A673 (cell line): ENCODE measurements at regions not wholly inside any gene's neighbourhood (a gene's known extent, or its start where the extent isn't known, plus 50 kb on each side); places are given as distances from the start of the nearest gene placed in this dataset.

ENCODE experiments used
- EZH2 ChIP-seq: fragments of 200-600 bp; sonication (generic); IDR thresholded peaks from 2 replicates; pipeline ENCODE4 v1.6.1; 2017; ENCODE audit warnings: borderline replicate concordance, low read depth, mild to moderate bottlenecking, mixed read lengths, antibody characterized with exemption, low read length; ENCODE audit not compliant: poor library complexity, severe bottlenecking
- TF ChIP-seq, protein P1 (sequence below): fragments of 300-800, 200-600 bp; sonication (generic); conservative IDR thresholded peaks from 2 replicates; pipeline ENCODE4 v1.5.1; 2017; ENCODE audit warnings: low read depth, mild to moderate bottlenecking, antibody characterized with exemption, low read length, moderate library complexity, mixed read lengths

DNA sequence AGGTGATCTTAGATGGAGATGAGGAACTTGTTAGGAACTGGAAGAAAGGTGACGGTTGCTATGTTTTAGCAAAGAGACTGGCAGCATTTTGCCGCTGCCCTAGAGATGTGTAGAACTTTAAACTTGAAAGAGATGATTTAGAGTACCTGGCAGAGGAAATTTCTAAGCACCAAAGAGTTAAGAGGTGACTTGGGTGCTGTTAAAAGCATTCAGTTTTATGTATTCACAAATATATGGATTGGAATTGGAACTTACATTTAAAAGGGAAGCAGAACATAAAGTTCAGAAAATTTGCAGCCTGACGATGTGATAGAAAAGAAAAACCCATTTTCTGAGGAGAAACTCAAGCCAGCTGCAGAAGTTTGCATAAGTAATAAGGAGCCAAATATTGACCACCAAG lies 176.3 kb downstream of the MOXD1 start:
- TF ChIP-seq EZH2: no peak
- TF ChIP-seq, protein P1, sequence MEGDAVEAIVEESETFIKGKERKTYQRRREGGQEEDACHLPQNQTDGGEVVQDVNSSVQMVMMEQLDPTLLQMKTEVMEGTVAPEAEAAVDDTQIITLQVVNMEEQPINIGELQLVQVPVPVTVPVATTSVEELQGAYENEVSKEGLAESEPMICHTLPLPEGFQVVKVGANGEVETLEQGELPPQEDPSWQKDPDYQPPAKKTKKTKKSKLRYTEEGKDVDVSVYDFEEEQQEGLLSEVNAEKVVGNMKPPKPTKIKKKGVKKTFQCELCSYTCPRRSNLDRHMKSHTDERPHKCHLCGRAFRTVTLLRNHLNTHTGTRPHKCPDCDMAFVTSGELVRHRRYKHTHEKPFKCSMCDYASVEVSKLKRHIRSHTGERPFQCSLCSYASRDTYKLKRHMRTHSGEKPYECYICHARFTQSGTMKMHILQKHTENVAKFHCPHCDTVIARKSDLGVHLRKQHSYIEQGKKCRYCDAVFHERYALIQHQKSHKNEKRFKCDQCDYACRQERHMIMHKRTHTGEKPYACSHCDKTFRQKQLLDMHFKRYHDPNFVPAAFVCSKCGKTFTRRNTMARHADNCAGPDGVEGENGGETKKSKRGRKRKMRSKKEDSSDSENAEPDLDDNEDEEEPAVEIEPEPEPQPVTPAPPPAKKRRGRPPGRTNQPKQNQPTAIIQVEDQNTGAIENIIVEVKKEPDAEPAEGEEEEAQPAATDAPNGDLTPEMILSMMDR: no peak
